GM10248 (cell line): ENCODE measurements at regions not wholly inside any gene's neighbourhood (a gene's known extent, or its start where the extent isn't known, plus 50 kb on each side); places are given as distances from the start of the nearest gene placed in this dataset.

Experiments
- CTCF ChIA-PET: fragments of 300-600 bp; sonication (Branson Sonifier 250); formaldehyde crosslinking; extraction: SDS; loops from one replicate; lab custom pipeline; 2021; ENCODE audit warnings: antibody characterized with exemption; lab: Yijun Ruan, JAX
- POLR2A ChIA-PET: fragments of 350-650 bp; sonication (Branson Sonifier 250); formaldehyde crosslinking; extraction: SDS; loops from one replicate; lab custom pipeline; 2020; ENCODE audit warnings: antibody characterized with exemption; lab: Yijun Ruan, JAX
- DNase-seq: peaks from one replicate; pipeline ENCODE4 v3.0.0; 2012; ENCODE audit errors: extremely low spot score
- CTCF ChIP-seq: IDR thresholded peaks from 2 replicates; pipeline ENCODE4 v1.5.1; 2012; ENCODE audit warnings: mild to moderate bottlenecking, low read depth; ENCODE audit errors: extremely low read depth, missing control alignments, control extremely low read depth

GRCh38 chr6:154668156-154668555 is 65.1 kb upstream of the SCAF8 start:
- TF ChIP-seq CTCF: no peak
- POLR2A ChIA-PET: no interaction called here
- no peak for DNase-seq
- CTCF ChIA-PET: no interaction called here

GRCh38 chr6:154672086-154672485 is 61.1 kb upstream of the SCAF8 start:
- ChIA-PET POLR2A (no interaction called here), CTCF (interaction anchor here (6.3 kb wide), 1 partner anchor 133 kb away, joined by 175 read pairs; no protein-coding TSS in a partner anchor)
- TF ChIP-seq CTCF: no peak
- DNase-seq: no peak

GRCh38 chr6:154673919-154674318 is 59.3 kb upstream of the SCAF8 start:
- DNase-seq: no peak
- no peak for TF ChIP-seq CTCF
- POLR2A ChIA-PET: no interaction called here
- CTCF ChIA-PET: interaction anchor here (1.0 to 6.3 kb wide), 11 partner anchors 11 to 647 kb away, joined by 3 to 175 read pairs (median 5); no protein-coding TSS in a partner anchor

- TF ChIP-seq CTCF: peak; percentile 99
- CTCF ChIA-PET: interaction anchor here (0.6 to 6.3 kb wide), 74 partner anchors 9 to 859 kb away, joined by 3 to 175 read pairs (median 4); partner anchors contain the start of gene TFB1M
- POLR2A ChIA-PET: no interaction called here
- peak; percentile 87 for DNase-seq
Observed at GRCh38 chr6:154675602-154676088, 57.6 kb upstream of the SCAF8 start.

- POLR2A ChIA-PET: no interaction called here
Observed at GRCh38 chr6:154682633-154683125, 50.5 kb upstream of the SCAF8 start.

More at GRCh38 chr6:154682633-154683125, 50.5 kb upstream of the SCAF8 start:
- CTCF ChIA-PET: interaction anchor here (3.5 kb wide), 1 partner anchor 8 kb away, joined by 44 read pairs; no protein-coding TSS in a partner anchor
- TF ChIP-seq CTCF: no peak
- DNase-seq: no peak
